Lower lobe of right lung (tissue), 2 donors: ENCODE measurements at regions not wholly inside any gene's neighbourhood (a gene's known extent, or its start where the extent isn't known, plus 50 kb on each side); places are given as distances from the start of the nearest gene placed in this dataset.

Experiments
- ATAC-seq, 2 donors: fragments of 200-7000 bp; cut with Tn5 transposase; one replicate each; pipeline ENCODE4 v1.9.1; 2020 to 2022; ENCODE audit warnings: mild to moderate bottlenecking in 2 of 2, moderate library complexity in 2 of 2
- DNase-seq: peaks from one replicate; pipeline ENCODE4 v3.0.0-alpha.2; 2020
- H3K27ac ChIP-seq: fragments of 200-600 bp; one replicate; pipeline ENCODE4 v1.8.0; 2022
- H3K27me3 ChIP-seq: fragments of 200-600 bp; one replicate; pipeline ENCODE4 v1.8.0; 2022; ENCODE audit warnings: low read depth
- H3K36me3 ChIP-seq: fragments of 200-600 bp; one replicate; pipeline ENCODE4 v1.8.0; 2022; ENCODE audit warnings: mild to moderate bottlenecking
- H3K4me1 ChIP-seq: fragments of 200-600 bp; one replicate; pipeline ENCODE4 v1.8.0; 2022
- H3K4me3 ChIP-seq: fragments of 200-600 bp; one replicate; pipeline ENCODE4 v1.8.0; 2022; ENCODE audit warnings: mild to moderate bottlenecking
- H3K9me3 ChIP-seq: fragments of 200-600 bp; one replicate; pipeline ENCODE4 v1.8.0; 2022
- intact Hi-C: fragments of 100-400 bp; cut with DNase I; formaldehyde crosslinking; loops from one replicate; pipeline ENCODE4 v1.11.0; 2022
- TF ChIP-seq, protein P1 (sequence below): fragments of 200-600 bp; IDR thresholded peaks from one replicate; pipeline ENCODE4 v1.8.0; 2022; ENCODE audit warnings: antibody characterized with exemption, mild to moderate bottlenecking
- donor health status: DM: no; HTN: yes; CAD: no; lungs with severe emphysema.

DNA sequence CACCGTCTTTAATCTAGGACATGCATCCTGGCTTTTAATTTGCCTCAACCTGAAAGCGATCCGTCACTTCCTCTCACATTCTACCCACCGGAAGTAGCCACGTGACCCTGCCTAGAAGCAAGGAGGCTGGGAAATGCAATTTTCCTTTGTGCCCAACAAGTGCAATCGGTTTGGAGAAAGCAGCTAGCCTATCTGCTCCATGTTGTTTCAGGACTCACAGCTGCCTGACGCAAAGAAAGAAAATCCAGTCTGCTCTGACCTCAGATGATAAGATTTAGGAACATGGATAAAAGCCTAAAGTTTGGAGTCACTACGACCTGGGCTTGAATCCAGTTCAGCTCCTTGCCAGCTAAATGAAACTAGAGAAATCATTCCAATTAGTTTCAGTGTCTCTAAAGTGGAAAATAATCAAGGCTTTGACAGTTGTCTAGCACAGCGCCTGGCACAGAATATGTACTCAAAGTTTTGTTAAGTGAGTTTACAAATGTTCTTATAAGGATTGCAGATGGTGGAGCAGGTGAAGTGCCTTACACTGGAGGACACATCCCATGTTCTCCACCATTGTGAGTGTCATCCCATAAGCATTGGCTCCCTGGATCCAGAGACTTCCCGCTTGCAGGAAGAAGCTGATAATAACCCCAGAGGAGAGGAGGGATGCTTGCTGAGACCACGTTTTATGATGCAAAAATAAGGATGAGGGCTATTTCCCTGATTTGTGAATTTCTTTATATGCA lies 553.7 kb downstream of the MN1 start:
- H3K9me3 ChIP-seq: no peaks in the 10 kb centered on the region
- H3K4me1 ChIP-seq: peaks cover 7% of the 10 kb centered on the region
- DNase-seq: no peak
- no peak overlapping the region for H3K27ac ChIP-seq
- intact Hi-C loops: no loop called here
- no peak overlapping the region for H3K4me3 ChIP-seq
- H3K36me3 ChIP-seq: no peaks in the 10 kb centered on the region
- H3K27me3 ChIP-seq: no peaks in the 10 kb centered on the region
- ATAC-seq: no peak
- TF ChIP-seq, protein P1, sequence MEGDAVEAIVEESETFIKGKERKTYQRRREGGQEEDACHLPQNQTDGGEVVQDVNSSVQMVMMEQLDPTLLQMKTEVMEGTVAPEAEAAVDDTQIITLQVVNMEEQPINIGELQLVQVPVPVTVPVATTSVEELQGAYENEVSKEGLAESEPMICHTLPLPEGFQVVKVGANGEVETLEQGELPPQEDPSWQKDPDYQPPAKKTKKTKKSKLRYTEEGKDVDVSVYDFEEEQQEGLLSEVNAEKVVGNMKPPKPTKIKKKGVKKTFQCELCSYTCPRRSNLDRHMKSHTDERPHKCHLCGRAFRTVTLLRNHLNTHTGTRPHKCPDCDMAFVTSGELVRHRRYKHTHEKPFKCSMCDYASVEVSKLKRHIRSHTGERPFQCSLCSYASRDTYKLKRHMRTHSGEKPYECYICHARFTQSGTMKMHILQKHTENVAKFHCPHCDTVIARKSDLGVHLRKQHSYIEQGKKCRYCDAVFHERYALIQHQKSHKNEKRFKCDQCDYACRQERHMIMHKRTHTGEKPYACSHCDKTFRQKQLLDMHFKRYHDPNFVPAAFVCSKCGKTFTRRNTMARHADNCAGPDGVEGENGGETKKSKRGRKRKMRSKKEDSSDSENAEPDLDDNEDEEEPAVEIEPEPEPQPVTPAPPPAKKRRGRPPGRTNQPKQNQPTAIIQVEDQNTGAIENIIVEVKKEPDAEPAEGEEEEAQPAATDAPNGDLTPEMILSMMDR: no peak

DNA sequence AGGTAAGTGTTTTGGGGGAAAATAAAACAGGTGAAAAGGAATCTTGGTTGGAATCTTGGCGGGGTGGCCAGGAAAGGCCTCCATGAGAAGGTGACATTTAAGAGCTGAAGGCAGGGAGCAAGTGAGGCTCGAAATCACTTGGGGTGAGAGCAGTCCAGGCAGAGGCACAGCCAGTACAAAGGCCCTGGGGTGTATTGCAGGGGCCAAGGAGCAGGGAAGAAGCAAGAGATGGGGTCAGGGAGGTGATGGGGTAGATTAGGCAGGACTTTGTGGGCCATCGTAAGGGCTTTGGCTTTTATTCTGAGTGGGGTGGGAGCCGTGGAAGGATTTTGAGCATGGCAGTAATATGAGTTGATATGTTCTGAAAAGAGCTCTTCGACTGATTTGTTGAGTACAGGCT lies 551.1 kb downstream of the MN1 start:
- ATAC-seq (no peak), DNase-seq (no peak)
- peaks cover 7% of the 10 kb centered on the region for H3K4me1 ChIP-seq
- intact Hi-C loops: no loop called here
- no peak overlapping the region for H3K27ac ChIP-seq
- no peaks in the 10 kb centered on the region for H3K36me3 ChIP-seq
- H3K4me3 ChIP-seq: no peak overlapping the region
- TF ChIP-seq, protein P1: no peak
- no peaks in the 10 kb centered on the region for H3K27me3 ChIP-seq
- peaks cover 5% of the 10 kb centered on the region for H3K9me3 ChIP-seq

DNA sequence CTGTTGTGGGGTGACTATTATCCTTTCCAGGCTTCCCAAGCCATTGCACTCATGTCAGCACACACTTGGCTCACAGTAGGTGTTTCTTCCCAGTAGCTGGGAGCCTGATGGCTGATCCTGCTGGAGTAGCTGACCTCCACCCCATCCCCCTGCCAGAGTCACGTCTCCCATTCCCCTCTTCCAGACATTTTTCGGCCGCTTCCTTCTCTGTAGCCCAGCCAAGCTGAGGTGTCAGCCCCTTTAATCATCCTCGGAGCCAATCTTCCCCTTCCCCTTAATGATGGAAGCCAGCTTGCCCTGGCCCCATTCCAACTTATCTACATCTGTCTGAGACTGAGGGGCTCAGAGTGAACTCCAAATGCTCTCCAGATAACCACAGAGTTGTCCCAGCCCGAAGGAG lies 550.7 kb downstream of the MN1 start:
- no peaks in the 10 kb centered on the region for H3K36me3 ChIP-seq
- H3K9me3 ChIP-seq: peaks cover 9% of the 10 kb centered on the region
- no peak overlapping the region for H3K4me3 ChIP-seq
- H3K4me1 ChIP-seq: peaks cover 7% of the 10 kb centered on the region
- H3K27me3 ChIP-seq: no peaks in the 10 kb centered on the region
- TF ChIP-seq, protein P1: no peak
- ATAC-seq (no peak), DNase-seq (no peak)
- intact Hi-C loops: no loop called here
- H3K27ac ChIP-seq: no peak overlapping the region

DNA sequence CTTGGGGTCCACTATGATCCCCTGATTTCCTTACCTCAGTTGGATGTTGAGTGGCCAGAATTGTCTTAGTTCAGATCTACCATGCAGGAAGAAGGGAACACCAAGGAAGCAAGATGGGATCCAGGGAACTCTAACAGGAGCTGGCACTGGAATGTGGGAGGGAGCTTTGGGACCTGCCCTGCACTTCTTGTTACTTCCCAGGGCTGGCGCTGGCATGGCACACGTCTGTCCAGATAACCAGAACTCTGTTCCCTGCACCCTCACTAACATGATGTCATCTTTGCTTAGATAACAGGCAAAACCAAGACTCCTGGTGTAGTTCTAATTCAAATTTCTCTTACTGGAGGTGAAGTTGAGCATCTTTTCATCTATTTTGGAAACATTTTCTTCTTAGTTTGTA lies 550.0 kb downstream of the MN1 start:
- Histone ChIP-seq H3K4me3 (no peak overlapping the region), H3K4me1 (peaks cover 7% of the 10 kb centered on the region), H3K36me3 (no peaks in the 10 kb centered on the region), H3K27ac (no peak overlapping the region), H3K27me3 (no peaks in the 10 kb centered on the region), H3K9me3 (peaks cover 13% of the 10 kb centered on the region)
- intact Hi-C loops: no loop called here
- TF ChIP-seq, protein P1: no peak
- DNase-seq: no peak
- no peak for ATAC-seq

DNA sequence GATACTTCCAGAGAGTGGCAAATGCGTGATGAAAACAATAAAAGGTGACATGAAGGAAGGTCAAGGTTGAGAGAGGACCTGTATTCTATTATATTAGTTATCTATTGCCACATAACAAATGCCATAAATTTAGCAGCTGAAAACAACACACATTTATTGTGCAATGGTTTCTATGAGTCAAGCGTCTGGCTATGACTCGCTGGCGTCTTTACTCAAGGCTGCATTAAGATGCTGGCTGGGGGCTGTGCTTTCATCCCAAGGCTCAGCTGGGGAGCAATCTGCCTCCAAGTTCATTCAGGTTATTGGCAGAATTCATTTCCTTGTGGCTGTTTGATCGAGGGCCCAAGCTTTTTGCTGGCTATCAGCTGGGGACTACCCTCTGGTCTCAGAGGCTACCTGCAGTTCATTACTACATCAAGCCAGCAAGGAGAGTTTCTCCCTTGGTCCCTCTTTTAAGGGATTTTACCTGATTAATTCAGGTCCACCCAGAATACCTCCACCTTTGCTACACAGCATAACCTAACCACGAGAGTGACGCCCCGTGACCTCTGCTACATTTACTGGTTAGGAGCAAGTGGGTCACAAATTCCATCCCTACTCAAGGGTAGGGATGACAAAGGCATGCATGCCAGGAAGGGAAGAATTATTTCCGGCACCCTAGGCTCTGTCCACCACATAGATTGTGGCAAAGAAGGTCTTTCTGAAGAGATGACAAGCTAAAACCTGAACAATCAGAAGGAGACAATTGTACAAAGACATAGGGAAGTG lies 549.1 kb downstream of the MN1 start:
- H3K9me3 ChIP-seq: peaks cover 13% of the 10 kb centered on the region
- H3K4me1 ChIP-seq: peaks cover 2% of the 10 kb centered on the region
- DNase-seq (no peak), ATAC-seq (no peak)
- H3K4me3 ChIP-seq: no peak overlapping the region
- intact Hi-C loops: no loop called here
- H3K27ac ChIP-seq: no peak overlapping the region
- TF ChIP-seq, protein P1: no peak
- no peaks in the 10 kb centered on the region for H3K27me3 ChIP-seq
- no peaks in the 10 kb centered on the region for H3K36me3 ChIP-seq
